GM10266 (cell line): ENCODE measurements at regions not wholly inside any gene's neighbourhood (a gene's known extent, or its start where the extent isn't known, plus 50 kb on each side); places are given as distances from the start of the nearest gene placed in this dataset.

Source experiments
- DNase-seq: peaks from one replicate; pipeline ENCODE4 v3.0.0; 2012; ENCODE audit errors: extremely low spot score
- CTCF ChIP-seq: IDR thresholded peaks from 2 replicates; pipeline ENCODE4 v1.5.1; 2012; ENCODE audit warnings: mild to moderate bottlenecking, low read depth; ENCODE audit not compliant: control insufficient read depth, insufficient read depth; ENCODE audit errors: missing control alignments

DNA sequence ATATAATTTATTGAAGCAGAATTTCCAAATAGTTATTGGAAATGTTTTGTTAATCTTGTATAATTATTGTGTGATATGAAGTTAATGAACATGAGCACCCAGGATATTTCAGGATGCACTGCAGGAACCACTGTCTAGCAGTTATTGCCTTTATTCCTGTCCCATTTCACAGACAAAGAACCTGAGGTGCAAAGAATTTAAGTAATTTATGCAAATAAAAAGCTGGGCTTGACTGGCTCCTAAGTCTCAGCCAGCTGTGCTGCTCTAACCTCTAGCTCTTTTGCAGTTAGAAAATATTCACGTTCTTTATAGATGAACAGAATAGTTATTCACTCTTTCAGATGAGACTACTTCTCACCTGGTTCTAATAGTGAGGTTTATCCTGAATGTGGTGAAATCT lies 50.0 kb upstream of the NUDT12 start:
- TF ChIP-seq CTCF = no peak
- no peak for DNase-seq
